22Rv1 (cell line): ENCODE measurements at regions not wholly inside any gene's neighbourhood (a gene's known extent, or its start where the extent isn't known, plus 50 kb on each side); places are given as distances from the start of the nearest gene placed in this dataset.

Experiments
- H3K27ac ChIP-seq: fragments of 450-650 bp; 2 replicates; pipeline ENCODE4 v1.5.1; 2017
- ZFX ChIP-seq: fragments of 450-650 bp; IDR thresholded peaks from 2 replicates; pipeline ENCODE4 v1.6.1; 2017; ENCODE audit warnings: antibody characterized with exemption, borderline replicate concordance
- TF ChIP-seq, protein P1 (sequence below): fragments of 450-650 bp; IDR thresholded peaks from 2 replicates; pipeline ENCODE4 v1.5.1; 2017; ENCODE audit warnings: mild to moderate bottlenecking

DNA sequence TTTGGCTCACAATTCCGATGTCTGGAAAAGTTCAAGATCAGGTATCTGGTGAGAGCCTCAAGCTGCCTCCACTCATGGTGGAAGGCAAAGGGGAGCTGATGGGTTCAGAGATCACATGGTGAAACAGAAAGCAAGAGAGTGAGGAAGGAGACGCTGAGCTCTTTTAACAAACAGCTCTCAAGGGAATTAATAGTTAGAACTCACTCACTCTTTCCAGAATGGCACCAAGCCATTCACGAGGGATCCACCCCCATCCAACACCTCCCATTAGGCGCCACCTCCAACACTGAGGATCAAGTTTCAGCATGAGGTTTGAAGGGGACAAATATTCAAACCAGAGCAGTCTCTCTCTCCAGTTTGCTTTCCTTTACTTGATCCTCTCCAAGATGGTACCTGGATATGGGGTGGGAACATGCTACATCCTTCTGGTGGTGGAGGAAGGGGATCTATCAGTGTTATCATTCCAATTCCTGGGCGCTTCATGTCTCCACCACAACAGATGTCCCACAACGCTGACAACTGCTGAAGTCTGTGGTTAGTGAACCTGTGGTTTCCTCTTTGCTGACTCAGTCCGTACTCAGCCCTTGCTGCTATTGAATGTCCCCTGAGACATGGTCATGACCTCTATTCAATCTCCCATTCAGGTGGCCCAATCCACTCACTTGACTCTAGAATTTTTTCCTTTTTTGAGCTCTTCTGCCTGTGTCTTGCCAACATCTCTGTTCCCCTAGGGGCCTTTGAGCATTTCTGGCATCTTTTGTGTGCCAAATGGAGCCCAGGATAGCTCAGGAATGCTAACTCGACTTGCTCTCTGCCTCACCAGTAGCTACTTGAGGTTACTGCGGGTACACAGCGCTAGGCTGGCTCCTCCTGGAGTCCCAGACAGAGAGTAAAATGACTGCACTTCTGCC, 395.2 kb downstream of the MID1IP1 start:
- no peak for TF ChIP-seq ZFX
- TF ChIP-seq, protein P1, sequence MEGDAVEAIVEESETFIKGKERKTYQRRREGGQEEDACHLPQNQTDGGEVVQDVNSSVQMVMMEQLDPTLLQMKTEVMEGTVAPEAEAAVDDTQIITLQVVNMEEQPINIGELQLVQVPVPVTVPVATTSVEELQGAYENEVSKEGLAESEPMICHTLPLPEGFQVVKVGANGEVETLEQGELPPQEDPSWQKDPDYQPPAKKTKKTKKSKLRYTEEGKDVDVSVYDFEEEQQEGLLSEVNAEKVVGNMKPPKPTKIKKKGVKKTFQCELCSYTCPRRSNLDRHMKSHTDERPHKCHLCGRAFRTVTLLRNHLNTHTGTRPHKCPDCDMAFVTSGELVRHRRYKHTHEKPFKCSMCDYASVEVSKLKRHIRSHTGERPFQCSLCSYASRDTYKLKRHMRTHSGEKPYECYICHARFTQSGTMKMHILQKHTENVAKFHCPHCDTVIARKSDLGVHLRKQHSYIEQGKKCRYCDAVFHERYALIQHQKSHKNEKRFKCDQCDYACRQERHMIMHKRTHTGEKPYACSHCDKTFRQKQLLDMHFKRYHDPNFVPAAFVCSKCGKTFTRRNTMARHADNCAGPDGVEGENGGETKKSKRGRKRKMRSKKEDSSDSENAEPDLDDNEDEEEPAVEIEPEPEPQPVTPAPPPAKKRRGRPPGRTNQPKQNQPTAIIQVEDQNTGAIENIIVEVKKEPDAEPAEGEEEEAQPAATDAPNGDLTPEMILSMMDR = no peak
- no peak overlapping the region for H3K27ac ChIP-seq

DNA sequence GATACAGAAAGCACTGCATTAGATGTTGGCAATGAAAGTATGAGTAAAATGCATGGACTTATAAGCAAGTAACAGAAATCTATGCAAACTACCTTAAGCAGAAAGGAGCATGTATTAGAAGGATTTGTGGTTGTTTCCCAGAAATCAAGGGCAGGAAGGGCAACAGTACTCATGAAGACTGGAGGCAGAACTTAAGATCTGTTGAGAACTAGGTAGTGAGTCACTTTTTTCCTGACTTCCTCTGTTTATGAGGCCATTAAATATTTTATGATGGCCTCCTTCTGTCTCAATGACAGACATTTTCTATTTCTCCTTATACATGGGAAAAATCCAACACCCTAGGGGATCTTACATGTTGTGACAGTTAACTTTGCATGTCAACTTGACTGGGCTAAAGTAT, 398.2 kb downstream of the MID1IP1 start:
- TF ChIP-seq ZFX = no peak
- TF ChIP-seq, protein P1 = no peak
- H3K27ac ChIP-seq = no peak overlapping the region

DNA sequence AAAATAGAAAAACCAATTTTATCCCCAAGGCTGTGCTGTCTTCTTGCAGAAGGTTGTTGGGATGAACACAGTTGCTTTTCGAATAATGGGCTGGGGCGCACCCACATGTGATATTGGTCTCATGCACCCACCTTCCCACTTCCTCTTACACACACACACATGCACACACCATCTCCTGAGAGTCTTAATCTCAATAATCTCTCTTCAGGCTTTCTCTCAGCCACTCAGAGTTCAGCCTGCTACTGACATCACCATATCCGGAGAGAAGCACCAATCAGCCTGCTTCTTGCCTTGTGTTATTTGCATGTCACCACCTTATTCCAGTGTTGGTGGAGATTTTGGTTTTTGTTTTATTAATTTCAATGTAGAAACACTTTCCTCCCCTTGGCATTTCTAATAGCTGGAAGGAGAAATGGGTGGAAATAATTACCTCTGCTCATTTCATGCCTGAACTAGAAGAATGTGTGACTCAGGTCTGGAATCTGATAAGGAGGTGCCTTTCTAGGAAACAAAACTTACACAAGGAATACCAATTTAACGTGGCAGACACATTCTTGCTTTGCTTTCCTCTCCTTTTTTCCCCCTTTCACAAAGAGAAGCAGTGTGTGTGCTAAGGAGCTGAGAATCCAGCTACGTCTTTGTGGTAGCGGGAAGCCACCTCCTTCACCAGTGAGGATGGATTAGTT, 400.2 kb downstream of the MID1IP1 start:
- TF ChIP-seq, protein P1 = no peak
- no peak for TF ChIP-seq ZFX
- H3K27ac ChIP-seq = no peak overlapping the region

DNA sequence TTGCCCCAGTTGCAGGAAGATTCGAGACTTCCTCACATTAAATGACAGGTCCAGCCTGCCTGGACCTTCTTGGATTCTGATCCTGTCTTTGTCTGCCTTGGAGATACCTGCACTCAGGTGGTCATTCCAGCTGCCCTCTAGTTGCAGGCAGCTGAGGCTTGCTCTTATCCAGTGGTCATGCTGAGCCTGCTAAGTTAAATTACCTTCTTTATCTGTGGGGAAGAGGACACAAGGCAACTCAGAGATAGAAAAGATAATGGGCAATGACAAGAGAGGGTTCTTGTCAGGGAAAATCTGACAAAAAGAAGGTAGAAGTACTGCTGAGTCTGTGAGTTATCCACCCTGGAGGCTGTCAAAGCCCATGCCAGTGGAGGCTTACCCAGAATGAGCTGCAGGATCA, 401.4 kb downstream of the MID1IP1 start:
- no peak overlapping the region for H3K27ac ChIP-seq
- no peak for TF ChIP-seq ZFX
- TF ChIP-seq, protein P1 = no peak

DNA sequence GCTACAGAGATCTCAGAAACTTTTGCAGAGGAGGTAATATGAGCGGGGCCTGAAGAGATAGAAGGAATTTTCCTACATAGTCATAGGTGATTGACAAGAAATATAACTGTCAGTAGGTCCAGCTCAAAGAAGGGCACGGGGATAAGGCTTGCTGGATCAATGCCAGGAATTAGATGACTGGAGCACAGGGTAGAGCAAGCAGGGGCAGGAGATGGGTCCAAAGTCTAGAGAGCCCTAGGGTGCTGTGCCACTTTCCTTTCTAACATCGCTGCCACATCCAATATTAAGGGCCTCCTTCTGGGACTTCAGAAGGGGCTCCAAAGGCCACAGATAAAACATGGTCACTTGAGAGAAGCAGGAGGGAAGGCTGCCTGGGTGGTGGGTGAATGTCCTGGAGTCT, 402.2 kb downstream of the MID1IP1 start:
- TF ChIP-seq, protein P1 = no peak
- no peak for TF ChIP-seq ZFX

DNA sequence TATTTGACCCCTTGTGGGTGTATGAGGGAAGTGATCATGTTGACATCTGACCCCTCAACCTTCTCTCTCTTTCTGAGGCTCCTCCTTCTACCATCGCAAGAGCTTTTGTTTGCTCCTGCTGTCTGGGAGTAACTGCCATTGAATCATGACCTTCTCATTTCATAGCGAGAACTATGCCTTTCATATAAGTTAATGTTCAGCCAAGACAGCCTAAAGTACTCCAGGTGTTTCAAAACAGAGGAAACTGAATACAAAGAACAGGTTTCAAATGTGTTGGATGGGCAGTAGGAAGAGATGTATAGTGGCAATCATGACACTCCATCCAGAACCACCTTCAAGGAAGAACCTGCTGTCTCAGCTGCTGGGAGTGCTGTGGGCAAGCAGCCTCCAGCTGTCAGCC, 403.1 kb downstream of the MID1IP1 start:
- TF ChIP-seq, protein P1 = no peak
- TF ChIP-seq ZFX = no peak

More for the DNA sequence above, 402.2 kb downstream of the MID1IP1 start:
- no peak overlapping the region for H3K27ac ChIP-seq

DNA sequence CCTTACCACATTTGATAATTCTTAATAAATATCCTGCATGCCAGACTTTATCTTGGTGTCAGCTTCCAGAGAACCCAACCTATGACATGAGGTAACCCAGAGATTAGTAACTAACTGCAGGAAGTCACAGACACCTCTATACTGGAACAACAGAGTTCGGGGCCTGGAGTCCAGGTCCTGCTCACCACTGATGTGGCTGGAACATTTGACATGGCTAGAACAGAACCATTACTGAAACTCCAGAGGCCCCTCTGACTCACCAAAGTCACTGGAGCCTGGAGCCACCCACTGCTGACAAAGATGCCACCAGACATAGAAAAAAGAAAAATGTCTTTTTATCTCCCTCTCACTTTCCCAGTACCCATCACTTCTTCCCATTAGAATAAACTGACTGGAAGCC, 403.7 kb downstream of the MID1IP1 start:
- no peak for TF ChIP-seq ZFX
- TF ChIP-seq, protein P1 = no peak
- H3K27ac ChIP-seq = no peak overlapping the region

More for the DNA sequence above, 403.1 kb downstream of the MID1IP1 start:
- H3K27ac ChIP-seq = no peak overlapping the region
